ENCODE measurements at regions not wholly inside any gene's neighbourhood (a gene's known extent, or its start where the extent isn't known, plus 50 kb on each side); places are given as distances from the start of the nearest gene placed in this dataset.

DNA sequence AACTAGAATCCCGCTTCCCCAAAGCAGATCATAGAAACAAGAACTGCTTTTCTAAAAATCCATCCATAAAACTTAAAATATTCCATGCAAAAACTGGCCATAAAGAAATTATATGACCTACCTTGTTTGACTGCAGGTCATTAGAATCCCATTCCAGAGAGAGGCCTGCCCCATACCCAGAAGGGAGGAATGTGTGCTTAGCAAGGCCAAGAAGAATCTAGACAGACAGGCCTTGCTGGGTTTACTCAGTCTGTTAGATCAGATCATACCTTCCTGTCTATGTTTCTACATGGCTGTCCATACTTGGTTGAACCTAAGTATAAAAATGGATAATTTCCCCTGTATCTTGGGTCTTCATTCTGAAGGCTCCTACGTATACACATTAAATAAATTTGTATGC, 358.8 kb upstream of the TRPC7 start:
- TF ChIP-seq SNAI2 (CRISPR knock-in tag; IDR thresholded peaks at IDR 0.05): no peak
- TF ChIP-seq, protein P1, sequence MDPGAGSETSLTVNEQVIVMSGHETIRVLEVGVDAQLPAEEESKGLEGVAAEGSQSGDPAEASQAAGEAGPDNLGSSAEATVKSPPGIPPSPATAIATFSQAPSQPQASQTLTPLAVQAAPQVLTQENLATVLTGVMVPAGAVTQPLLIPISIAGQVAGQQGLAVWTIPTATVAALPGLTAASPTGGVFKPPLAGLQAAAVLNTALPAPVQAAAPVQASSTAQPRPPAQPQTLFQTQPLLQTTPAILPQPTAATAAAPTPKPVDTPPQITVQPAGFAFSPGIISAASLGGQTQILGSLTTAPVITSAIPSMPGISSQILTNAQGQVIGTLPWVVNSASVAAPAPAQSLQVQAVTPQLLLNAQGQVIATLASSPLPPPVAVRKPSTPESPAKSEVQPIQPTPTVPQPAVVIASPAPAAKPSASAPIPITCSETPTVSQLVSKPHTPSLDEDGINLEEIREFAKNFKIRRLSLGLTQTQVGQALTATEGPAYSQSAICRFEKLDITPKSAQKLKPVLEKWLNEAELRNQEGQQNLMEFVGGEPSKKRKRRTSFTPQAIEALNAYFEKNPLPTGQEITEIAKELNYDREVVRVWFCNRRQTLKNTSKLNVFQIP (CRISPR knock-in tag; IDR thresholded peaks at IDR 0.05; ENCODE audit: borderline replicate concordance, low read depth): no peak
- no peak for TF ChIP-seq TOX (CRISPR knock-in tag; IDR thresholded peaks at IDR 0.05; ENCODE audit: borderline replicate concordance)
- TF ChIP-seq, protein P2, sequence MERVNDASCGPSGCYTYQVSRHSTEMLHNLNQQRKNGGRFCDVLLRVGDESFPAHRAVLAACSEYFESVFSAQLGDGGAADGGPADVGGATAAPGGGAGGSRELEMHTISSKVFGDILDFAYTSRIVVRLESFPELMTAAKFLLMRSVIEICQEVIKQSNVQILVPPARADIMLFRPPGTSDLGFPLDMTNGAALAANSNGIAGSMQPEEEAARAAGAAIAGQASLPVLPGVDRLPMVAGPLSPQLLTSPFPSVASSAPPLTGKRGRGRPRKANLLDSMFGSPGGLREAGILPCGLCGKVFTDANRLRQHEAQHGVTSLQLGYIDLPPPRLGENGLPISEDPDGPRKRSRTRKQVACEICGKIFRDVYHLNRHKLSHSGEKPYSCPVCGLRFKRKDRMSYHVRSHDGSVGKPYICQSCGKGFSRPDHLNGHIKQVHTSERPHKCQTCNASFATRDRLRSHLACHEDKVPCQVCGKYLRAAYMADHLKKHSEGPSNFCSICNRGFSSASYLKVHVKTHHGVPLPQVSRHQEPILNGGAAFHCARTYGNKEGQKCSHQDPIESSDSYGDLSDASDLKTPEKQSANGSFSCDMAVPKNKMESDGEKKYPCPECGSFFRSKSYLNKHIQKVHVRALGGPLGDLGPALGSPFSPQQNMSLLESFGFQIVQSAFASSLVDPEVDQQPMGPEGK (CRISPR knock-in tag; IDR thresholded peaks at IDR 0.05; ENCODE audit: borderline replicate concordance): no peak
- TF ChIP-seq ZFP30 (CRISPR knock-in tag; IDR thresholded peaks at IDR 0.05): no peak
- TF ChIP-seq ZFP3 (CRISPR knock-in tag; IDR thresholded peaks at IDR 0.05): no peak
- TF ChIP-seq ARNTL (CRISPR knock-in tag; IDR thresholded peaks at IDR 0.05; ENCODE audit: borderline replicate concordance, low read depth): no peak
- TF ChIP-seq, protein P3, sequence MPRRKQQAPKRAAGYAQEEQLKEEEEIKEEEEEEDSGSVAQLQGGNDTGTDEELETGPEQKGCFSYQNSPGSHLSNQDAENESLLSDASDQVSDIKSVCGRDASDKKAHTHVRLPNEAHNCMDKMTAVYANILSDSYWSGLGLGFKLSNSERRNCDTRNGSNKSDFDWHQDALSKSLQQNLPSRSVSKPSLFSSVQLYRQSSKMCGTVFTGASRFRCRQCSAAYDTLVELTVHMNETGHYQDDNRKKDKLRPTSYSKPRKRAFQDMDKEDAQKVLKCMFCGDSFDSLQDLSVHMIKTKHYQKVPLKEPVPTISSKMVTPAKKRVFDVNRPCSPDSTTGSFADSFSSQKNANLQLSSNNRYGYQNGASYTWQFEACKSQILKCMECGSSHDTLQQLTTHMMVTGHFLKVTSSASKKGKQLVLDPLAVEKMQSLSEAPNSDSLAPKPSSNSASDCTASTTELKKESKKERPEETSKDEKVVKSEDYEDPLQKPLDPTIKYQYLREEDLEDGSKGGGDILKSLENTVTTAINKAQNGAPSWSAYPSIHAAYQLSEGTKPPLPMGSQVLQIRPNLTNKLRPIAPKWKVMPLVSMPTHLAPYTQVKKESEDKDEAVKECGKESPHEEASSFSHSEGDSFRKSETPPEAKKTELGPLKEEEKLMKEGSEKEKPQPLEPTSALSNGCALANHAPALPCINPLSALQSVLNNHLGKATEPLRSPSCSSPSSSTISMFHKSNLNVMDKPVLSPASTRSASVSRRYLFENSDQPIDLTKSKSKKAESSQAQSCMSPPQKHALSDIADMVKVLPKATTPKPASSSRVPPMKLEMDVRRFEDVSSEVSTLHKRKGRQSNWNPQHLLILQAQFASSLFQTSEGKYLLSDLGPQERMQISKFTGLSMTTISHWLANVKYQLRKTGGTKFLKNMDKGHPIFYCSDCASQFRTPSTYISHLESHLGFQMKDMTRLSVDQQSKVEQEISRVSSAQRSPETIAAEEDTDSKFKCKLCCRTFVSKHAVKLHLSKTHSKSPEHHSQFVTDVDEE (CRISPR knock-in tag; IDR thresholded peaks at IDR 0.05): no peak
- no peak for TF ChIP-seq ZNF70 (CRISPR knock-in tag; IDR thresholded peaks at IDR 0.05)
- no peak for TF ChIP-seq BACH2 (CRISPR knock-in tag; IDR thresholded peaks at IDR 0.05; ENCODE audit: borderline replicate concordance)
- TF ChIP-seq RARB (CRISPR knock-in tag; IDR thresholded peaks at IDR 0.05): no peak

Measured in SK-N-SH treated with all-trans-retinoic acid at 6 μM for 48 hours (cell line).